ENCODE measurements at regions not wholly inside any gene's neighbourhood (a gene's known extent, or its start where the extent isn't known, plus 50 kb on each side); places are given as distances from the start of the nearest gene placed in this dataset.
A peak's percentile ranks its signal among the peaks of the same experiment; 100 is the strongest.
"Not testable (repeated sequence)": the region's sequence is repeated elsewhere in the genome, so short reads cannot be mapped to it uniquely, and the experiment has no call there.

- no peak for TF ChIP-seq CTCF (IDR thresholded peaks at IDR 0.05; ENCODE audit: control insufficient read depth, insufficient read depth, low read depth, low read length, missing control alignments)
- no peak overlapping the region for H3K4me3 ChIP-seq (ENCODE audit: control insufficient read depth, low read depth, low read length)
- DNase-seq (ENCODE audit: low read depth), result no peak
Observed at GRCh38 chr10:30133198-30133597, 73.8 kb upstream of the JCAD start.

GRCh38 chr10:30131369-30131768, 72.0 kb upstream of the JCAD start:
- not testable (repeated sequence) for DNase-seq (ENCODE audit: low read depth)

GRCh38 chr10:30129326-30129725, 69.9 kb upstream of the JCAD start:
- not testable (repeated sequence) for H3K4me3 ChIP-seq (ENCODE audit: control insufficient read depth, low read depth, low read length); DNase-seq (ENCODE audit: low read depth)

More at GRCh38 chr10:30131369-30131768, 72.0 kb upstream of the JCAD start:
- H3K4me3 ChIP-seq (ENCODE audit: control insufficient read depth, low read depth, low read length), result not testable (repeated sequence)

GRCh38 chr10:30127120-30127541, 67.7 kb upstream of the JCAD start:
- no peak overlapping the region for H3K4me3 ChIP-seq (ENCODE audit: control insufficient read depth, low read depth, low read length)
- peak; percentile 61 for DNase-seq (ENCODE audit: low read depth)
- TF ChIP-seq CTCF (IDR thresholded peaks at IDR 0.05; ENCODE audit: control insufficient read depth, insufficient read depth, low read depth, low read length, missing control alignments), result no peak

GRCh38 chr10:30125496-30125895, 66.1 kb upstream of the JCAD start:
- DNase-seq (ENCODE audit: low read depth), result no peak
- no peak overlapping the region for H3K4me3 ChIP-seq (ENCODE audit: control insufficient read depth, low read depth, low read length)
- no peak for TF ChIP-seq CTCF (IDR thresholded peaks at IDR 0.05; ENCODE audit: control insufficient read depth, insufficient read depth, low read depth, low read length, missing control alignments)

GRCh38 chr10:30124704-30125103, 65.3 kb upstream of the JCAD start:
- H3K4me3 ChIP-seq (ENCODE audit: control insufficient read depth, low read depth, low read length), result no peak overlapping the region
- no peak for TF ChIP-seq CTCF (IDR thresholded peaks at IDR 0.05; ENCODE audit: control insufficient read depth, insufficient read depth, low read depth, low read length, missing control alignments)
- DNase-seq (ENCODE audit: low read depth), result no peak

GRCh38 chr10:30121401-30121800, 62.0 kb upstream of the JCAD start:
- no peak for DNase-seq (ENCODE audit: low read depth)
- H3K4me3 ChIP-seq (ENCODE audit: control insufficient read depth, low read depth, low read length), result no peak overlapping the region
- TF ChIP-seq CTCF (IDR thresholded peaks at IDR 0.05; ENCODE audit: control insufficient read depth, insufficient read depth, low read depth, low read length, missing control alignments), result no peak

GRCh38 chr10:30118590-30118989, 59.2 kb upstream of the JCAD start:
- no peak overlapping the region for H3K4me3 ChIP-seq (ENCODE audit: control insufficient read depth, low read depth, low read length)
- TF ChIP-seq CTCF (IDR thresholded peaks at IDR 0.05; ENCODE audit: control insufficient read depth, insufficient read depth, low read depth, low read length, missing control alignments), result no peak
- DNase-seq (ENCODE audit: low read depth), result no peak
